Esophagus squamous epithelium (tissue), 5 donors: ENCODE measurements at regions not wholly inside any gene's neighbourhood (a gene's known extent, or its start where the extent isn't known, plus 50 kb on each side); places are given as distances from the start of the nearest gene placed in this dataset.

Experiments
- DNase-seq: peaks from one replicate; lab custom pipeline; 2025; lab: John Stamatoyannopoulos, UW
- H3K27ac ChIP-seq, 4 donors: fragments of 200-600 bp; sonication (generic); one replicate each; pipeline ENCODE4 v1.5.1; 2016 to 2019; ENCODE audit warnings: mild to moderate bottlenecking in 1 of 4
- H3K27me3 ChIP-seq, 4 donors: fragments of 200-600 bp; sonication (generic); 1 replicate in 3 of 4; 2 replicates in 1 of 4; pipeline versions ENCODE4 v1.5.1 to v1.6.0; 2017 to 2021; ENCODE audit warnings: antibody characterized with exemption in 1 of 4
- H3K36me3 ChIP-seq, 3 donors: fragments of 200-600 bp; sonication (generic); one replicate each; pipeline ENCODE4 v1.5.1; 2016 to 2019
- H3K4me1 ChIP-seq, 3 donors: fragments of 200-600 bp; sonication (generic); one replicate each; pipeline ENCODE4 v1.5.1; 2017 to 2019
- H3K4me3 ChIP-seq, 4 donors: fragments of 200-600 bp; sonication (generic); 1 replicate in 3 of 4; 2 replicates in 1 of 4; pipeline ENCODE4 v1.5.1; 2016 to 2019; ENCODE audit warnings: mild to moderate bottlenecking in 2 of 4, moderate library complexity in 1 of 4
- H3K9me3 ChIP-seq, 3 donors: fragments of 200-600 bp; sonication (generic); one replicate each; pipeline ENCODE4 v1.5.1; 2016 to 2019
- POLR2A ChIP-seq, 4 donors: fragments of 450-650 bp; IDR thresholded peaks; one replicate each; pipeline ENCODE4 v1.6.1; 2017; ENCODE audit warnings: antibody characterized with exemption in 4 of 4, mild to moderate bottlenecking in 4 of 4, moderate library complexity in 3 of 4
- WGBS, 2 donors: methylation state at CpG; one replicate each; pipeline ENCODE4 v1.1.5; 2018; 5-methylcytosine and 5-hydroxymethylcytosine counted together
- intact Hi-C: fragments of 100-400 bp; cut with DNase I; formaldehyde crosslinking; loops from one replicate; pipeline ENCODE4 v1.15.0; 2022
- TF ChIP-seq, protein P1 (sequence below), 6 experiments: fragments of 450-650 bp in 4 of 6; fragments of 200-600 bp in 2 of 6; sonication (generic) in 2 of 6; IDR thresholded peaks; one replicate each; pipeline ENCODE4 v1.5.1; 2016 to 2019; ENCODE audit warnings: antibody characterized with exemption in 6 of 6, mild to moderate bottlenecking in 4 of 6, moderate library complexity in 4 of 6
- donor health status: DM: yes; HTN: yes; CAD: no.

DNA sequence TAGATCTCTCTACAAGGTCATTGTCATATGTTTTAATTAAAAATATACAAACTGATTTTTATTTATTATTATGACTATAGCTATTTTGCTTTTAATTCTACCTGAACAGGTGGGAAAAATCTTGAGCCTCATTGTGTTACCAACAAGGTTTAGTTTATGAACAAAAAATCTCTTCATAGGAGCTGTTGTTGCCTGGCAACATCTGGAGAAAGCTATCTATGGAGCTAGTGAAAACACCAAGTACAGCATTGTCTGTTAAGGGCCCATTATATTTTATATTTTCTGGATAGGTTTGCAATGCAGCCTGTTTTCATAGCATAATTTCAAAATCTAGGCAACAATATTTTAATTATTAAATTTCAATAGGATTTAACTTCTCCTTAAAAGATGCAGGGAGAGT is 383.0 kb upstream of the TMEFF2 start:
- no peak for TF ChIP-seq POLR2A (IDR thresholded peaks at IDR 0.05)
- TF ChIP-seq, protein P1, sequence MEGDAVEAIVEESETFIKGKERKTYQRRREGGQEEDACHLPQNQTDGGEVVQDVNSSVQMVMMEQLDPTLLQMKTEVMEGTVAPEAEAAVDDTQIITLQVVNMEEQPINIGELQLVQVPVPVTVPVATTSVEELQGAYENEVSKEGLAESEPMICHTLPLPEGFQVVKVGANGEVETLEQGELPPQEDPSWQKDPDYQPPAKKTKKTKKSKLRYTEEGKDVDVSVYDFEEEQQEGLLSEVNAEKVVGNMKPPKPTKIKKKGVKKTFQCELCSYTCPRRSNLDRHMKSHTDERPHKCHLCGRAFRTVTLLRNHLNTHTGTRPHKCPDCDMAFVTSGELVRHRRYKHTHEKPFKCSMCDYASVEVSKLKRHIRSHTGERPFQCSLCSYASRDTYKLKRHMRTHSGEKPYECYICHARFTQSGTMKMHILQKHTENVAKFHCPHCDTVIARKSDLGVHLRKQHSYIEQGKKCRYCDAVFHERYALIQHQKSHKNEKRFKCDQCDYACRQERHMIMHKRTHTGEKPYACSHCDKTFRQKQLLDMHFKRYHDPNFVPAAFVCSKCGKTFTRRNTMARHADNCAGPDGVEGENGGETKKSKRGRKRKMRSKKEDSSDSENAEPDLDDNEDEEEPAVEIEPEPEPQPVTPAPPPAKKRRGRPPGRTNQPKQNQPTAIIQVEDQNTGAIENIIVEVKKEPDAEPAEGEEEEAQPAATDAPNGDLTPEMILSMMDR (IDR thresholded peaks at IDR 0.05) = no peak
- Histone ChIP-seq H3K9me3 (no peaks in the 10 kb centered on the region), H3K4me3 (no peak overlapping the region), H3K36me3 (no peaks in the 10 kb centered on the region), H3K27me3 (no peaks in the 10 kb centered on the region), H3K4me1 (no peaks in the 10 kb centered on the region), H3K27ac (no peak overlapping the region)
- intact Hi-C loops = no loop called here
- DNase-seq = no peak

DNA sequence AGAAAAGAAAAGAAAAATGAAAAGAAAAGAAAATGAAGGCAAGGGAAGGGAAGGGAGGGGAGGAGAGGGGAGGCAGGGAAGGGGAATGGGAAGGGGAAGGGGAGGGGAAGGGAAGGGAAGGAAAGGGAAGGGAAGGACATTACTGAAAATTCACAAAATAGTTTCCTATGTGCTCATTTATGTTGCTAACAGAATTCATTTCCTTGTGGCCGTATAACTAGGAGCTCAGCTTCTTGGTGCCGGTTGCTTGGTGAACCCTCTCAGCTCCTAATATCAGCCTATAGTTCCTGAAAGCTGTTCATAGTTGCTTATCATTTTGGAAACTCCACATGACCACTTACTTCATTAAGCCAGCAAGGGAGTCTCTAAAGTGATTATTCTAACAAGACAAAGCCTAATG is 379.8 kb upstream of the TMEFF2 start:
- Histone ChIP-seq H3K9me3 (no peaks in the 10 kb centered on the region), H3K27me3 (no peaks in the 10 kb centered on the region), H3K36me3 (no peaks in the 10 kb centered on the region), H3K4me3 (no peak overlapping the region), H3K4me1 (no peaks in the 10 kb centered on the region), H3K27ac (no peak overlapping the region)
- intact Hi-C loops = no loop called here
- WGBS, 2 donors = 86 to 90% methylated on average over 2 of the region's 2 CpGs
- TF ChIP-seq, protein P1 (IDR thresholded peaks at IDR 0.05) = no peak
- TF ChIP-seq POLR2A (IDR thresholded peaks at IDR 0.05) = no peak
- no peak for DNase-seq

- WGBS, 2 donors = 48 to 63% methylated on average over 2 of the region's 2 CpGs
- no peaks in the 10 kb centered on the region for H3K36me3 ChIP-seq
- intact Hi-C loops = no loop called here
These were observed 376.9 kb upstream of the TMEFF2 start for GRCh38 chr2:192571636-192572035.

GRCh38 chr2:192570788-192571187 is 376.1 kb upstream of the TMEFF2 start:
- no peak for DNase-seq
- TF ChIP-seq POLR2A (IDR thresholded peaks at IDR 0.05) = no peak
- TF ChIP-seq, protein P1 (IDR thresholded peaks at IDR 0.05) = no peak
- 38 to 71% methylated on average over 1 of the region's 1 CpG for WGBS, 2 donors
- intact Hi-C loops = no loop called here
- no peak overlapping the region for H3K4me3 ChIP-seq
- no peaks in the 10 kb centered on the region for H3K4me1 ChIP-seq
- no peaks in the 10 kb centered on the region for H3K36me3 ChIP-seq
- no peaks in the 10 kb centered on the region for H3K27me3 ChIP-seq
- H3K27ac ChIP-seq = no peak overlapping the region
- H3K9me3 ChIP-seq = no peaks in the 10 kb centered on the region

More at GRCh38 chr2:192571636-192572035, 376.9 kb upstream of the TMEFF2 start:
- Histone ChIP-seq H3K9me3 (no peaks in the 10 kb centered on the region), H3K27me3 (no peaks in the 10 kb centered on the region), H3K27ac (no peak overlapping the region), H3K4me1 (no peaks in the 10 kb centered on the region), H3K4me3 (no peak overlapping the region)
- no peak for TF ChIP-seq POLR2A (IDR thresholded peaks at IDR 0.05)
- TF ChIP-seq, protein P1 (IDR thresholded peaks at IDR 0.05) = no peak
- DNase-seq = no peak

- H3K27me3 ChIP-seq = no peaks in the 10 kb centered on the region
- H3K36me3 ChIP-seq = no peaks in the 10 kb centered on the region
- no peaks in the 10 kb centered on the region for H3K4me1 ChIP-seq
- intact Hi-C loops = no loop called here
- H3K27ac ChIP-seq = no peak overlapping the region
- TF ChIP-seq, protein P1 (IDR thresholded peaks at IDR 0.05) = no peak
- TF ChIP-seq POLR2A (IDR thresholded peaks at IDR 0.05) = no peak
- DNase-seq = no peak
- H3K9me3 ChIP-seq = no peaks in the 10 kb centered on the region
- H3K4me3 ChIP-seq = no peak overlapping the region
These were observed 372.1 kb upstream of the TMEFF2 start for GRCh38 chr2:192566863-192567262.
